HG02588 (cell line): ENCODE measurements at regions not wholly inside any gene's neighbourhood (a gene's known extent, or its start where the extent isn't known, plus 50 kb on each side); places are given as distances from the start of the nearest gene placed in this dataset.

ENCODE experiments used
- ATAC-seq: cut with Tn5 transposase; IDR thresholded peaks from one replicate; pipeline ENCODE4 v1.9.1; 2021; ENCODE audit warnings: mild to moderate bottlenecking, moderate library complexity; ENCODE audit not compliant: unreplicated experiment

- no peak for ATAC-seq
Measured at GRCh38 chr10:10294184-10294880, 723.3 kb upstream of the CELF2 start.

- ATAC-seq = no peak
Measured at GRCh38 chr10:10294881-10295529, 722.7 kb upstream of the CELF2 start.

- no peak for ATAC-seq
Measured at GRCh38 chr10:10295537-10295936, 722.1 kb upstream of the CELF2 start.

GRCh38 chr10:10302689-10303088, 715.0 kb upstream of the CELF2 start:
- no peak for ATAC-seq

- no peak for ATAC-seq
Measured at GRCh38 chr10:10307036-10307435, 710.6 kb upstream of the CELF2 start.

GRCh38 chr10:10307551-10307950, 710.1 kb upstream of the CELF2 start:
- ATAC-seq = no peak

- ATAC-seq = no peak
Measured at GRCh38 chr10:10310498-10310897, 707.2 kb upstream of the CELF2 start.

- ATAC-seq = no peak
Measured at GRCh38 chr10:10311966-10312365, 705.7 kb upstream of the CELF2 start.

GRCh38 chr10:10313149-10313835, 704.4 kb upstream of the CELF2 start:
- no peak for ATAC-seq

GRCh38 chr10:10314626-10315025, 703.0 kb upstream of the CELF2 start:
- ATAC-seq = no peak

GRCh38 chr10:10315989-10316388, 701.7 kb upstream of the CELF2 start:
- ATAC-seq = no peak

GRCh38 chr10:10317151-10317550, 700.5 kb upstream of the CELF2 start:
- ATAC-seq = no peak

GRCh38 chr10:10318856-10319255, 698.8 kb upstream of the CELF2 start:
- ATAC-seq = no peak

GRCh38 chr10:10320956-10321355, 696.7 kb upstream of the CELF2 start:
- ATAC-seq = no peak

GRCh38 chr10:10326116-10326515, 691.6 kb upstream of the CELF2 start:
- ATAC-seq = no peak

GRCh38 chr10:10327934-10328333, 689.7 kb upstream of the CELF2 start:
- ATAC-seq = no peak

- ATAC-seq = no peak
Measured at GRCh38 chr10:10330418-10330817, 687.3 kb upstream of the CELF2 start.

- ATAC-seq = no peak
Measured at GRCh38 chr10:10332786-10333185, 684.9 kb upstream of the CELF2 start.

- no peak for ATAC-seq
Measured at GRCh38 chr10:10333622-10334021, 684.0 kb upstream of the CELF2 start.

- no peak for ATAC-seq
Measured at GRCh38 chr10:10338339-10338738, 679.3 kb upstream of the CELF2 start.

- ATAC-seq = no peak
Measured at GRCh38 chr10:10346390-10347150, 671.1 kb upstream of the CELF2 start.
